H7 (cell line): ENCODE measurements at regions not wholly inside any gene's neighbourhood (a gene's known extent, or its start where the extent isn't known, plus 50 kb on each side); places are given as distances from the start of the nearest gene placed in this dataset.
"Not testable (repeated sequence)": the region's sequence is repeated elsewhere in the genome, so short reads cannot be mapped to it uniquely, and the experiment has no call there.

Experiments used
- DNase-seq: peaks from one replicate; pipeline ENCODE4 v3.0.0; 2012
- H3K27me3 ChIP-seq: 2 replicates; pipeline ENCODE4 v1.6.0; 2011; ENCODE audit warnings: mild to moderate bottlenecking, low read length; ENCODE audit not compliant: control insufficient read depth, insufficient read depth
- H3K36me3 ChIP-seq: replicated peaks from 2 replicates; pipeline ENCODE4 v1.5.1; 2011; ENCODE audit warnings: low read length; ENCODE audit not compliant: control insufficient read depth, insufficient read depth
- H3K4me3 ChIP-seq: 2 replicates; pipeline ENCODE4 v1.5.1; 2011; ENCODE audit warnings: low read depth, mild to moderate bottlenecking, control low read depth, low read length, moderate library complexity; ENCODE audit not compliant: insufficient read depth

GRCh38 chr21:27975514-27975913, 1008.6 kb upstream of the ADAMTS5 start:
- Histone ChIP-seq H3K4me3 (no peak overlapping the region), H3K36me3 (no peaks in the 10 kb centered on the region), H3K27me3 (no peaks in the 10 kb centered on the region)
- DNase-seq = no peak

GRCh38 chr21:27974152-27974551, 1007.3 kb upstream of the ADAMTS5 start:
- not testable (repeated sequence) for H3K36me3 ChIP-seq, H3K4me3 ChIP-seq, H3K27me3 ChIP-seq, DNase-seq

- not testable (repeated sequence) for H3K36me3 ChIP-seq, H3K4me3 ChIP-seq, H3K27me3 ChIP-seq, DNase-seq
Observed at GRCh38 chr21:27968240-27968639, 1001.4 kb upstream of the ADAMTS5 start.

- Histone ChIP-seq H3K4me3 (no peak overlapping the region), H3K36me3 (no peaks in the 10 kb centered on the region), H3K27me3 (no peaks in the 10 kb centered on the region)
- no peak for DNase-seq
Observed at GRCh38 chr21:27954543-27955165, 987.8 kb upstream of the ADAMTS5 start.

GRCh38 chr21:27953340-27954045, 986.6 kb upstream of the ADAMTS5 start:
- Histone ChIP-seq H3K36me3 (no peaks in the 10 kb centered on the region), H3K27me3 (no peaks in the 10 kb centered on the region), H3K4me3 (no peak overlapping the region)
- no peak for DNase-seq

- not testable (repeated sequence) for H3K36me3 ChIP-seq, DNase-seq, H3K4me3 ChIP-seq, H3K27me3 ChIP-seq
Observed at GRCh38 chr21:27949093-27949492, 982.2 kb upstream of the ADAMTS5 start.

- H3K4me3 ChIP-seq, DNase-seq, H3K27me3 ChIP-seq, H3K36me3 ChIP-seq: not testable (repeated sequence)
Observed at GRCh38 chr21:27930108-27930767, 963.4 kb upstream of the ADAMTS5 start.

- H3K4me3 ChIP-seq, DNase-seq, H3K27me3 ChIP-seq, H3K36me3 ChIP-seq: not testable (repeated sequence)
Observed at GRCh38 chr21:27929179-27929578, 962.3 kb upstream of the ADAMTS5 start.

GRCh38 chr21:27928534-27929115, 961.7 kb upstream of the ADAMTS5 start:
- DNase-seq, H3K27me3 ChIP-seq, H3K4me3 ChIP-seq: not testable (repeated sequence)

GRCh38 chr21:27921421-27921820, 954.5 kb upstream of the ADAMTS5 start:
- not testable (repeated sequence) for DNase-seq, H3K27me3 ChIP-seq, H3K4me3 ChIP-seq, H3K36me3 ChIP-seq

More at GRCh38 chr21:27928534-27929115, 961.7 kb upstream of the ADAMTS5 start:
- not testable (repeated sequence) for H3K36me3 ChIP-seq

- not testable (repeated sequence) for DNase-seq, H3K36me3 ChIP-seq, H3K4me3 ChIP-seq, H3K27me3 ChIP-seq
Observed at GRCh38 chr21:27917966-27918365, 951.1 kb upstream of the ADAMTS5 start.

GRCh38 chr21:27916326-27916725, 949.4 kb upstream of the ADAMTS5 start:
- not testable (repeated sequence) for H3K27me3 ChIP-seq, DNase-seq, H3K4me3 ChIP-seq

GRCh38 chr21:27912133-27912532, 945.2 kb upstream of the ADAMTS5 start:
- not testable (repeated sequence) for DNase-seq, H3K36me3 ChIP-seq, H3K27me3 ChIP-seq, H3K4me3 ChIP-seq

More at GRCh38 chr21:27916326-27916725, 949.4 kb upstream of the ADAMTS5 start:
- not testable (repeated sequence) for H3K36me3 ChIP-seq

- H3K36me3 ChIP-seq, DNase-seq, H3K27me3 ChIP-seq, H3K4me3 ChIP-seq: not testable (repeated sequence)
Observed at GRCh38 chr21:27909487-27909886, 942.6 kb upstream of the ADAMTS5 start.

GRCh38 chr21:27908816-27909215, 941.9 kb upstream of the ADAMTS5 start:
- H3K27me3 ChIP-seq, H3K36me3 ChIP-seq, H3K4me3 ChIP-seq, DNase-seq: not testable (repeated sequence)
